Caco-2 (cell line): ENCODE measurements at regions not wholly inside any gene's neighbourhood (a gene's known extent, or its start where the extent isn't known, plus 50 kb on each side); places are given as distances from the start of the nearest gene placed in this dataset.

Experiments
- BruUV-seq: library from RNA; stranded (reverse); fragments of 400-500 nt; replicated peaks from 2 replicates; lab custom pipeline; 2021; lab: Mats Ljungman, UMichigan
- CTCF ChIA-PET: fragments of 300-600 bp; sonication (Branson Sonifier 250); formaldehyde crosslinking; loops from one replicate; lab custom pipeline; 2022; ENCODE audit warnings: antibody characterized with exemption; lab: Charles Lee
- POLR2A ChIA-PET: fragments of 300-600 bp; sonication (Branson Sonifier 250); formaldehyde crosslinking; loops from one replicate; lab custom pipeline; 2022; ENCODE audit warnings: antibody characterized with exemption; lab: Charles Lee
- DNase-seq, 2 experiments: peaks; one replicate each; pipeline versions ENCODE4 v3.0.0 to v3.0.0-alpha.2; 2020 to 2022
- H3K27me3 ChIP-seq: replicated peaks from 2 replicates; pipeline ENCODE4 v1.6.0; 2011; ENCODE audit warnings: low read length; ENCODE audit not compliant: control insufficient read depth, insufficient read depth
- H3K36me3 ChIP-seq: 2 replicates; pipeline ENCODE4 v1.5.1; 2011; ENCODE audit warnings: low read length; ENCODE audit not compliant: control insufficient read depth, insufficient read depth
- H3K4me1 ChIP-seq: fragments of 250-450 bp; sonication (Bioruptor Pico); 2 replicates; pipeline ENCODE4 v1.5.1; 2020; ENCODE audit warnings: mild to moderate bottlenecking
- H3K4me3 ChIP-seq: 2 replicates; pipeline ENCODE4 v1.5.1; 2011; ENCODE audit warnings: low read depth, mild to moderate bottlenecking, control low read depth, low read length
- H3K9me3 ChIP-seq: fragments of 250-450 bp; sonication (Bioruptor Pico); 2 replicates; pipeline ENCODE4 v1.5.1; 2020; ENCODE audit warnings: mild to moderate bottlenecking, moderate library complexity
- H3K27ac Mint-ChIP-seq: one replicate; pipeline ENCODE4 v1.8.0; 2022; ENCODE audit warnings: mixed read lengths; ENCODE audit not compliant: unreplicated experiment
- H3K27me3 Mint-ChIP-seq: one replicate; pipeline ENCODE4 v1.8.0; 2022; ENCODE audit warnings: mixed read lengths; ENCODE audit not compliant: insufficient read depth, unreplicated experiment
- H3K36me3 Mint-ChIP-seq: one replicate; pipeline ENCODE4 v1.8.0; 2022; ENCODE audit warnings: mild to moderate bottlenecking, mixed read lengths; ENCODE audit not compliant: insufficient read depth, unreplicated experiment
- H3K4me1 Mint-ChIP-seq: one replicate; pipeline ENCODE4 v1.8.0; 2022; ENCODE audit warnings: low read depth, mixed read lengths; ENCODE audit not compliant: unreplicated experiment
- H3K4me3 Mint-ChIP-seq: one replicate; pipeline ENCODE4 v1.8.0; 2022; ENCODE audit warnings: mild to moderate bottlenecking, moderate library complexity, mixed read lengths; ENCODE audit not compliant: unreplicated experiment
- H3K9me3 Mint-ChIP-seq: one replicate; pipeline ENCODE4 v1.8.0; 2022; ENCODE audit warnings: mixed read lengths; ENCODE audit not compliant: unreplicated experiment
- intact Hi-C: fragments of 100-400 bp; cut with micrococcal nuclease; formaldehyde crosslinking; loops from one replicate; pipeline ENCODE4 v1.10.0; 2022; ENCODE audit not compliant: unreplicated experiment
- TF ChIP-seq, protein P1 (sequence below), 2 experiments: fragments of 200-600 bp in 1 of 2; IDR thresholded peaks; 1 replicate in 1 of 2; 2 replicates in 1 of 2; pipeline versions ENCODE4 v1.5.1 to v1.8.0; 2011 to 2022; ENCODE audit warnings: antibody characterized with exemption in 1 of 2, control low read depth in 1 of 2, inconsistent platforms in 1 of 2, low read depth in 1 of 2, low read length in 1 of 2, mild to moderate bottlenecking in 1 of 2, moderate library complexity in 1 of 2; ENCODE audit not compliant: insufficient read depth in 1 of 2, severe bottlenecking in 1 of 2, unreplicated experiment in 1 of 2

DNA sequence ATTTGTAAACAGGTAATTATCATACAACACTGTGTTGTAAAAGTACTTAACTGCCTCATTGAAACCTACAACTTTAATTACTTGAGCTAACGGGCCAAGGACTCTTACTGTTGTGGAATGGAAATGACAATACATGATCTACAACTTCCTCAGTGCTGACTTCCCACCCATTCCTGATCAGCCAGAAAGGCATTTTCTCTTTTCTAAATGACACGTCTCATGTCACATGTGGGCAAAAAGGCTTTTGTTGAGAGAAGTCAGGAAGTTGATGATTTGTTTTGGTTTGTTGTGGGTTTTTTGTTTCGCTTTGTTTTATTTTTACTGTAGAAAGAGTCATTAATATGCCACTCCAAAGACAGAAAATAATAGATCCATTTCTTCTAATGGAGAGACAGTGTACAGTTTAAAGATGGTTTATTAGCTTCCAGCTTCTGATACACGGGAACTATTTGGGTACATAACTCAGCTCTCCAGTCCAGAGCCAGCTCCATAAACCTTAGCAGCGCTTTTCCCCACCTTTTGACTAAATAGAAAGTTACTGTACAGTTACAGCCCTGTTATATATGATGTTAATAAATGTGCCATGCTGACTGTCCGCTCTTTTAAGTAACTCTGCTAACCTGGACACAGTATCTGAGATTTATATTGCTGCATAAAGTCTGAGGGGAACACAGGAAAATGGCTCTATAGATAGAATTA, 509.4 kb upstream of the API5 start:
- intact Hi-C loops, result no loop called here
- CTCF ChIA-PET, result no interaction called here
- no peaks in the 10 kb centered on the region for H3K4me1 ChIP-seq
- Mint-ChIP-seq H3K36me3 (no peaks in the 10 kb centered on the region), H3K9me3 (no peaks in the 10 kb centered on the region), H3K4me1 (no peaks in the 10 kb centered on the region), H3K4me3 (no peak overlapping the region), H3K27ac (no peak overlapping the region), H3K27me3 (peaks cover 2% of the 10 kb centered on the region)
- no TSS peak for BruUV-seq
- H3K4me3 ChIP-seq, result no peak overlapping the region
- DNase-seq, result no peak
- no peaks in the 10 kb centered on the region for H3K27me3 ChIP-seq
- TF ChIP-seq, protein P1, sequence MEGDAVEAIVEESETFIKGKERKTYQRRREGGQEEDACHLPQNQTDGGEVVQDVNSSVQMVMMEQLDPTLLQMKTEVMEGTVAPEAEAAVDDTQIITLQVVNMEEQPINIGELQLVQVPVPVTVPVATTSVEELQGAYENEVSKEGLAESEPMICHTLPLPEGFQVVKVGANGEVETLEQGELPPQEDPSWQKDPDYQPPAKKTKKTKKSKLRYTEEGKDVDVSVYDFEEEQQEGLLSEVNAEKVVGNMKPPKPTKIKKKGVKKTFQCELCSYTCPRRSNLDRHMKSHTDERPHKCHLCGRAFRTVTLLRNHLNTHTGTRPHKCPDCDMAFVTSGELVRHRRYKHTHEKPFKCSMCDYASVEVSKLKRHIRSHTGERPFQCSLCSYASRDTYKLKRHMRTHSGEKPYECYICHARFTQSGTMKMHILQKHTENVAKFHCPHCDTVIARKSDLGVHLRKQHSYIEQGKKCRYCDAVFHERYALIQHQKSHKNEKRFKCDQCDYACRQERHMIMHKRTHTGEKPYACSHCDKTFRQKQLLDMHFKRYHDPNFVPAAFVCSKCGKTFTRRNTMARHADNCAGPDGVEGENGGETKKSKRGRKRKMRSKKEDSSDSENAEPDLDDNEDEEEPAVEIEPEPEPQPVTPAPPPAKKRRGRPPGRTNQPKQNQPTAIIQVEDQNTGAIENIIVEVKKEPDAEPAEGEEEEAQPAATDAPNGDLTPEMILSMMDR (IDR thresholded peaks at IDR 0.05; ENCODE audit: insufficient read depth in 1 of 2, low read depth in 1 of 2, low read length in 1 of 2, severe bottlenecking in 1 of 2, unreplicated experiment in 1 of 2), result no peak
- H3K9me3 ChIP-seq, result no peaks in the 10 kb centered on the region
- POLR2A ChIA-PET, result no interaction called here
- no peaks in the 10 kb centered on the region for H3K36me3 ChIP-seq

DNA sequence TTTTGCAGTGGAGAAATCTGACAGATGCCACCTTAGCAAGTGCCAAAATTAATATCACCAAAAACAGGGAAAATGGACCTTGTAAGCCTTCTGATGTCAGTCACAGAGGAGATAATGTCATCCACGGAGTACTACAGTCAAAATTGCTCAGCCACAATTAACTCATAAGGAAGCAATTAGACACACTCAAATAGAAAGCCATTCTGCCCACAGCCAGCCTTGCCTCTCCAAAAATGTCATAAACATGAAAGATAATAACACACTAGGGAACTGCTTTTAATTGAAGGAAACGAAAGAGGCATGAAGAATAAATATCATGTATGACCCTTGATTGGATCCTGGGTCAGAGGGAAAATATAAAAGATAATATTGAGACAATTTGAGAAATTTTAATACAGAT, 505.6 kb upstream of the API5 start:
- CTCF ChIA-PET, result no interaction called here

GRCh38 chr11:42812361-42812760, 499.4 kb upstream of the API5 start:
- intact Hi-C loops, result no loop called here
- no peaks in the 10 kb centered on the region for H3K4me1 Mint-ChIP-seq
- ChIA-PET POLR2A (no interaction called here), CTCF (no interaction called here)
- H3K27me3 Mint-ChIP-seq, result no peaks in the 10 kb centered on the region
- BruUV-seq, result no TSS peak
- H3K27me3 ChIP-seq, result no peaks in the 10 kb centered on the region
- H3K36me3 Mint-ChIP-seq, result no peaks in the 10 kb centered on the region
- no peak overlapping the region for H3K4me3 Mint-ChIP-seq
- no peaks in the 10 kb centered on the region for H3K9me3 ChIP-seq
- H3K9me3 Mint-ChIP-seq, result no peaks in the 10 kb centered on the region
- no peaks in the 10 kb centered on the region for H3K36me3 ChIP-seq
- no peak for DNase-seq
- no peak overlapping the region for H3K4me3 ChIP-seq
- TF ChIP-seq, protein P1 (IDR thresholded peaks at IDR 0.05; ENCODE audit: insufficient read depth in 1 of 2, low read depth in 1 of 2, low read length in 1 of 2, severe bottlenecking in 1 of 2, unreplicated experiment in 1 of 2), result no peak
- H3K27ac Mint-ChIP-seq, result no peak overlapping the region
- H3K4me1 ChIP-seq, result no peaks in the 10 kb centered on the region

More for the DNA sequence above, 505.6 kb upstream of the API5 start:
- intact Hi-C loops, result no loop called here
- TF ChIP-seq, protein P1 (IDR thresholded peaks at IDR 0.05; ENCODE audit: insufficient read depth in 1 of 2, low read depth in 1 of 2, low read length in 1 of 2, severe bottlenecking in 1 of 2, unreplicated experiment in 1 of 2), result no peak
- H3K4me1 Mint-ChIP-seq, result no peaks in the 10 kb centered on the region
- BruUV-seq, result no TSS peak
- peaks cover 2% of the 10 kb centered on the region for H3K27me3 Mint-ChIP-seq
- no peaks in the 10 kb centered on the region for H3K36me3 Mint-ChIP-seq
- POLR2A ChIA-PET, result no interaction called here
- H3K27ac Mint-ChIP-seq, result no peak overlapping the region
- no peaks in the 10 kb centered on the region for H3K4me1 ChIP-seq
- no peaks in the 10 kb centered on the region for H3K27me3 ChIP-seq
- no peaks in the 10 kb centered on the region for H3K36me3 ChIP-seq
- H3K9me3 ChIP-seq, result no peaks in the 10 kb centered on the region
- no peak overlapping the region for H3K4me3 Mint-ChIP-seq
- no peak for DNase-seq
- H3K9me3 Mint-ChIP-seq, result no peaks in the 10 kb centered on the region
- no peak overlapping the region for H3K4me3 ChIP-seq
